ENCODE measurements at regions not wholly inside any gene's neighbourhood (a gene's known extent, or its start where the extent isn't known, plus 50 kb on each side); places are given as distances from the start of the nearest gene placed in this dataset.
A peak's percentile ranks its signal among the peaks of the same experiment; 100 is the strongest.

- no peak for TF ChIP-seq PPARA (CRISPR knock-in tag; IDR thresholded peaks at IDR 0.05; ENCODE audit: borderline replicate concordance)
Observed at GRCh38 chr15:93997071-93997658, 234.2 kb upstream of the MCTP2 start (continued).

GRCh38 chr15:93989440-93989998, 241.8 kb upstream of the MCTP2 start:
- no peak for ATAC-seq
- TF ChIP-seq TSHZ2 (CRISPR knock-in tag; IDR thresholded peaks at IDR 0.05) (no peak), ISL1 (CRISPR knock-in tag; IDR thresholded peaks at IDR 0.05) (no peak), SNAI2 (CRISPR knock-in tag; IDR thresholded peaks at IDR 0.05) (no peak), TCF4 (CRISPR knock-in tag; IDR thresholded peaks at IDR 0.05; ENCODE audit: borderline replicate concordance) (no peak), ZNF8 (CRISPR knock-in tag; IDR thresholded peaks at IDR 0.05) (no peak), CSRNP3 (CRISPR knock-in tag; IDR thresholded peaks at IDR 0.05) (no peak), CREB5 (CRISPR knock-in tag; IDR thresholded peaks at IDR 0.05; ENCODE audit: low read depth) (no peak), ZFP30 (CRISPR knock-in tag; IDR thresholded peaks at IDR 0.05) (no peak), ESRRG (CRISPR knock-in tag; IDR thresholded peaks at IDR 0.05) (no peak), ZNF565 (CRISPR knock-in tag; conservative IDR thresholded peaks at IDR 0.05; ENCODE audit: low read depth) (no peak), ZFP3 (CRISPR knock-in tag; IDR thresholded peaks at IDR 0.05) (no peak), RARB (CRISPR knock-in tag; IDR thresholded peaks at IDR 0.05) (no peak), POU6F1 (CRISPR knock-in tag; IDR thresholded peaks at IDR 0.05; ENCODE audit: borderline replicate concordance, low read depth) (no peak), OSR1 (CRISPR knock-in tag; IDR thresholded peaks at IDR 0.05) (no peak)

GRCh38 chr15:93987068-93987467, 244.3 kb upstream of the MCTP2 start:
- ATAC-seq, result no peak
- no peak for TF ChIP-seq ISL1 (CRISPR knock-in tag; IDR thresholded peaks at IDR 0.05)
- peak; percentile 90 for TF ChIP-seq ZNF70 (CRISPR knock-in tag; IDR thresholded peaks at IDR 0.05)

- no peak for TF ChIP-seq BACH2 (CRISPR knock-in tag; IDR thresholded peaks at IDR 0.05; ENCODE audit: borderline replicate concordance)
- no peak for TF ChIP-seq ZFP3 (CRISPR knock-in tag; IDR thresholded peaks at IDR 0.05)
- TF ChIP-seq CSDC2 (CRISPR knock-in tag; IDR thresholded peaks at IDR 0.05), result no peak
- TF ChIP-seq ZNF565 (CRISPR knock-in tag; conservative IDR thresholded peaks at IDR 0.05; ENCODE audit: low read depth), result no peak
- TF ChIP-seq ISL1 (CRISPR knock-in tag; IDR thresholded peaks at IDR 0.05), result no peak
- no peak for TF ChIP-seq ZC3H10 (CRISPR knock-in tag; IDR thresholded peaks at IDR 0.05)
- TF ChIP-seq ESRRG (CRISPR knock-in tag; IDR thresholded peaks at IDR 0.05), result no peak
- no peak for TF ChIP-seq CREB5 (CRISPR knock-in tag; IDR thresholded peaks at IDR 0.05; ENCODE audit: low read depth)
- no peak for TF ChIP-seq SNAI2 (CRISPR knock-in tag; IDR thresholded peaks at IDR 0.05)
- TF ChIP-seq ZFP30 (CRISPR knock-in tag; IDR thresholded peaks at IDR 0.05), result no peak
- TF ChIP-seq ZNF8 (CRISPR knock-in tag; IDR thresholded peaks at IDR 0.05), result no peak
- no peak for ATAC-seq
Observed at GRCh38 chr15:93986400-93986984, 244.9 kb upstream of the MCTP2 start.
